Kidney glomerular epithelial cell (primary cell): ENCODE measurements at regions not wholly inside any gene's neighbourhood (a gene's known extent, or its start where the extent isn't known, plus 50 kb on each side); places are given as distances from the start of the nearest gene placed in this dataset.
"Not testable (repeated sequence)": the region's sequence is repeated elsewhere in the genome, so short reads cannot be mapped to it uniquely, and the experiment has no call there.

Experiments used
- DNase-seq: peaks from one replicate; lab custom pipeline; 2025; lab: John Stamatoyannopoulos, UW

GRCh38 chr5:1958211-1959010 is 75.7 kb upstream of the IRX4 start:
- DNase-seq: no peak

GRCh38 chr5:1955586-1955985 is 72.9 kb upstream of the IRX4 start:
- DNase-seq: no peak

GRCh38 chr5:1953710-1954109 is 71.0 kb upstream of the IRX4 start:
- not testable (repeated sequence) for DNase-seq

GRCh38 chr5:1952444-1953099 is 69.8 kb upstream of the IRX4 start:
- DNase-seq: no peak

GRCh38 chr5:1952021-1952420 is 69.3 kb upstream of the IRX4 start:
- no peak for DNase-seq

- DNase-seq: no peak
These were observed 68.6 kb upstream of the IRX4 start for GRCh38 chr5:1951165-1951816.

GRCh38 chr5:1950708-1951103 is 68.0 kb upstream of the IRX4 start:
- no peak for DNase-seq

GRCh38 chr5:1950096-1950707 is 67.5 kb upstream of the IRX4 start:
- no peak for DNase-seq

GRCh38 chr5:1949253-1949652 is 66.5 kb upstream of the IRX4 start:
- no peak for DNase-seq

GRCh38 chr5:1948663-1949191 is 66.0 kb upstream of the IRX4 start:
- no peak for DNase-seq

- no peak for DNase-seq
These were observed 65.4 kb upstream of the IRX4 start for GRCh38 chr5:1948111-1948510.

GRCh38 chr5:1946776-1947175 is 64.1 kb upstream of the IRX4 start:
- DNase-seq: no peak

- no peak for DNase-seq
These were observed 63.5 kb upstream of the IRX4 start for GRCh38 chr5:1946122-1946677.

GRCh38 chr5:1945606-1946005 is 62.9 kb upstream of the IRX4 start:
- no peak for DNase-seq

GRCh38 chr5:1944408-1944807 is 61.7 kb upstream of the IRX4 start:
- no peak for DNase-seq

GRCh38 chr5:1943481-1943880 is 60.8 kb upstream of the IRX4 start:
- no peak for DNase-seq

- DNase-seq: no peak
These were observed 59.9 kb upstream of the IRX4 start for GRCh38 chr5:1942630-1943029.

GRCh38 chr5:1942158-1942557 is 59.4 kb upstream of the IRX4 start:
- DNase-seq: no peak

GRCh38 chr5:1939256-1939655 is 56.5 kb upstream of the IRX4 start:
- DNase-seq: no peak

- no peak for DNase-seq
These were observed 55.7 kb upstream of the IRX4 start for GRCh38 chr5:1938310-1939000.

GRCh38 chr5:1937590-1937989 is 54.9 kb upstream of the IRX4 start:
- no peak for DNase-seq

GRCh38 chr5:1936901-1937300 is 54.2 kb upstream of the IRX4 start:
- DNase-seq: no peak
